ENCODE measurements at regions not wholly inside any gene's neighbourhood (a gene's known extent, or its start where the extent isn't known, plus 50 kb on each side); places are given as distances from the start of the nearest gene placed in this dataset.

DNA sequence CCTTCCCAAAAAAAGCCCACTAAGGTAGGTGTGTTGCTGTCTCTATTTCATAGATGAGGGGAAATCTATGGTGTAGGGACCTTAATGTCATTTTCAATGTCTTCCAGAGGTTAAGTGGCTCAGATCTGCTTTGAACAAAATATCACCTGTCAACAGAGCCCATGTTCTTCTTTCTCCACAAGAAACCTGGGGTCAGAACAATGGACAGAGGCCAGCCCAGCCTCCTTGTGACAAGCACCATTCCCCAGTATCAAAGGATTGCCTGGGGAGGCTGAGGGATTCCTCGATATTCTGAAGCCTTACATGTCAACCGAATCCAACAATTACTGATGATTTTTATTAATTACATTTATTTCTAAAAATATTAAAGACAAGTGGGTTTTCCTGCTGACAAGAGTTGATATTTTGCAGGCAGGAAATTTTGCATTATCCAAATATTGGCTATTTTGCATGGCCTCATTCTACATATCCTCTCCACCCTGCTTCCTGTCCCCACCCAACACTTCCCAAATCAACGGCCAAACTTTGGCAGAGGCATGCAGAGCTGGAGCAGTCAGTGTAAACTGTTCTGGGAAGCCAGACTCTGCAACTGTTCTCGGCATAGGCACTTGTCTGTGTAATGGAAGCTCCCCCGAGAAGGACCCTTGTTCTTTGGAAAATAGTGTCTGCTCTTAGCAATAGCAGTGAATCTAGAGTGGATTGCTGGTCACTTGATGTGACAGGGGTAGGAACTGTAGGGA is 281.5 kb downstream of the HS3ST3A1 start:
- TF ChIP-seq, protein P1, sequence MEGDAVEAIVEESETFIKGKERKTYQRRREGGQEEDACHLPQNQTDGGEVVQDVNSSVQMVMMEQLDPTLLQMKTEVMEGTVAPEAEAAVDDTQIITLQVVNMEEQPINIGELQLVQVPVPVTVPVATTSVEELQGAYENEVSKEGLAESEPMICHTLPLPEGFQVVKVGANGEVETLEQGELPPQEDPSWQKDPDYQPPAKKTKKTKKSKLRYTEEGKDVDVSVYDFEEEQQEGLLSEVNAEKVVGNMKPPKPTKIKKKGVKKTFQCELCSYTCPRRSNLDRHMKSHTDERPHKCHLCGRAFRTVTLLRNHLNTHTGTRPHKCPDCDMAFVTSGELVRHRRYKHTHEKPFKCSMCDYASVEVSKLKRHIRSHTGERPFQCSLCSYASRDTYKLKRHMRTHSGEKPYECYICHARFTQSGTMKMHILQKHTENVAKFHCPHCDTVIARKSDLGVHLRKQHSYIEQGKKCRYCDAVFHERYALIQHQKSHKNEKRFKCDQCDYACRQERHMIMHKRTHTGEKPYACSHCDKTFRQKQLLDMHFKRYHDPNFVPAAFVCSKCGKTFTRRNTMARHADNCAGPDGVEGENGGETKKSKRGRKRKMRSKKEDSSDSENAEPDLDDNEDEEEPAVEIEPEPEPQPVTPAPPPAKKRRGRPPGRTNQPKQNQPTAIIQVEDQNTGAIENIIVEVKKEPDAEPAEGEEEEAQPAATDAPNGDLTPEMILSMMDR (conservative IDR thresholded peaks at IDR 0.05; ENCODE audit: low read depth, low read length), result no peak
- TF ChIP-seq EZH2 (IDR thresholded peaks at IDR 0.05; ENCODE audit: borderline replicate concordance, low read depth, low read length, poor library complexity, severe bottlenecking), result no peak

Measured in A673 (cell line).